Activated naive CD4-positive, alpha-beta T cell treated with anti-CD3 and anti-CD28 coated beads, Interleukin-2, amount 50 U/mL, for 24 hours (primary cell): ENCODE measurements at regions not wholly inside any gene's neighbourhood (a gene's known extent, or its start where the extent isn't known, plus 50 kb on each side); places are given as distances from the start of the nearest gene placed in this dataset.

Source experiments
- H3K27ac Mint-ChIP-seq: one replicate; pipeline ENCODE4 v1.8.0; 2021; ENCODE audit warnings: mild to moderate bottlenecking, mixed read lengths
- H3K27me3 Mint-ChIP-seq: one replicate; pipeline ENCODE4 v1.8.0; 2021; ENCODE audit warnings: mixed read lengths
- H3K36me3 Mint-ChIP-seq: one replicate; pipeline ENCODE4 v1.8.0; 2021; ENCODE audit warnings: mixed read lengths
- H3K4me1 Mint-ChIP-seq: one replicate; pipeline ENCODE4 v1.8.0; 2021; ENCODE audit warnings: mixed read lengths
- H3K4me3 Mint-ChIP-seq: one replicate; pipeline ENCODE4 v1.8.0; 2021; ENCODE audit warnings: mild to moderate bottlenecking, mixed read lengths
- H3K9me3 Mint-ChIP-seq: one replicate; pipeline ENCODE4 v1.8.0; 2021; ENCODE audit warnings: mixed read lengths

- Mint-ChIP-seq H3K36me3 (no peaks in the 10 kb centered on the region), H3K27ac (no peak overlapping the region), H3K9me3 (no peaks in the 10 kb centered on the region), H3K4me1 (peaks cover 21% of the 10 kb centered on the region), H3K27me3 (peaks cover 25% of the 10 kb centered on the region), H3K4me3 (peak overlapping the region; percentile 7)
Observed at GRCh38 chr18:46332286-46332801, 228.2 kb downstream of the HAUS1 start.

- peaks cover 29% of the 10 kb centered on the region for H3K27me3 Mint-ChIP-seq
- peaks cover 21% of the 10 kb centered on the region for H3K4me1 Mint-ChIP-seq
- H3K4me3 Mint-ChIP-seq = peak overlapping the region; percentile 58
- H3K36me3 Mint-ChIP-seq = no peaks in the 10 kb centered on the region
- no peak overlapping the region for H3K27ac Mint-ChIP-seq
- no peaks in the 10 kb centered on the region for H3K9me3 Mint-ChIP-seq
Observed at GRCh38 chr18:46332921-46333341, 228.7 kb downstream of the HAUS1 start.

DNA sequence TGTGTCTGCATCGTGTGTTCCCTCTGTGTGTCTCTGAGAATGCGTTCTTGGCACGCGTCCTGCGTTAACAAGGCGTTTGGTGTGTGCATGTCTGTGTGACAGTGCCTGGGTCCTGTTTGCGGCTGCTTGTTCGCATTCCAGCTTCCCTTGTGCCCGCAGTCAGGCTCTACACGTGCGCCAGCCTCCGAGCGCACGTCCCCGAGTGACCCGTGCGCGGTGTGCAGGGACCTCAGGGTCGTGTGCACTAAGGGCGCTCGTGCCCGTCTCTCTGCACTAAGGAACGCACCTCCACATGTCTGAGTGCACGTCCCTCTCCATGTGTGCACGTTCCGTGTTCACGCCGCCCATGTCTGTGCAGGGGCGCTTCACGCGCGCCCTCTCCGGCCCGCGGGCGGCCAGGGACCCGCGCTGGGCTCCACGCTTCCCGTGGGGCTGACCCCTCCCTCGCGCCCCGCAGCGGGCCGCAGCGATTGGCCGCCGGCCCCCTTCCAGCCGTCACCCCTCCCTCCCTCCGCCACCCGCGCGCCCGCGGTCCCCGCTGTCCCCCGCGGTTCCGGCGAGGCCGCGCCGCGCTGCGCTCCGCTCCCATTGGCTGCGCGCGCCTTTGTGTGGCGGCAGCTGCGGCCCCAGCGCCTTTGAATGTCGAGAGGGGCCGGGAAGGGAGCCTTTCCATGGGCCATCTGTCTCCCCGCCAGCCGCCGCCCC is 229.4 kb downstream of the HAUS1 start:
- Mint-ChIP-seq H3K4me1 (peaks cover 21% of the 10 kb centered on the region), H3K27ac (no peak overlapping the region), H3K27me3 (peaks cover 33% of the 10 kb centered on the region), H3K9me3 (no peaks in the 10 kb centered on the region), H3K36me3 (no peaks in the 10 kb centered on the region), H3K4me3 (peak overlapping the region; percentile 58)

GRCh38 chr18:46334868-46335281 is 230.7 kb downstream of the HAUS1 start:
- Mint-ChIP-seq H3K4me1 (peaks cover 25% of the 10 kb centered on the region), H3K27me3 (peaks cover 33% of the 10 kb centered on the region), H3K9me3 (no peaks in the 10 kb centered on the region), H3K36me3 (no peaks in the 10 kb centered on the region), H3K27ac (no peak overlapping the region), H3K4me3 (peak overlapping the region; percentile 84)

GRCh38 chr18:46335534-46336101 is 231.4 kb downstream of the HAUS1 start:
- Mint-ChIP-seq H3K4me3 (peak overlapping the region; percentile 84), H3K9me3 (no peaks in the 10 kb centered on the region), H3K4me1 (peaks cover 25% of the 10 kb centered on the region), H3K36me3 (no peaks in the 10 kb centered on the region), H3K27me3 (peaks cover 30% of the 10 kb centered on the region), H3K27ac (no peak overlapping the region)

- no peaks in the 10 kb centered on the region for H3K9me3 Mint-ChIP-seq
- no peaks in the 10 kb centered on the region for H3K36me3 Mint-ChIP-seq
- H3K27ac Mint-ChIP-seq = peak overlapping the region; percentile 24
- peak overlapping the region; percentile 84 for H3K4me3 Mint-ChIP-seq
- H3K4me1 Mint-ChIP-seq = peaks cover 25% of the 10 kb centered on the region
- H3K27me3 Mint-ChIP-seq = peaks cover 30% of the 10 kb centered on the region
Observed at GRCh38 chr18:46336278-46337111, 232.3 kb downstream of the HAUS1 start.

DNA sequence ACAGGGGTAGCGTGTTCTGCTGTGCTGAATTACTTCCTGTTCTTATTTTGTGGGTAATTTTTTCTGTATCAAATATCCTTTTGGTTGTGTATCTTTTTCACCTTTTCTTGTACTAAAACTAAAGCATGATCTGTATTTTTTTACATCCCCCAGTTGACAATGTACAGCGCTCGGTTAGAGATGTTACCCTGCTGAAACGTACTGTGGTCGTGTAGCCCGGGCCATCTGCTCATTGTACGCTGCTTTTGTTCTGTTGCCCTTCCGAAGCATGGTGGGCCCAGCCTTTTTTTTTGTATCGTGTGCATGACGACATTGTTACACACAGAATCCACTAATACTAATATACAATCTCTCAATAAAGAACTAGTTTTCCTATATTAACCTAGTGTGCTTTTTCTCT is 233.1 kb downstream of the HAUS1 start:
- no peak overlapping the region for H3K4me3 Mint-ChIP-seq
- H3K27ac Mint-ChIP-seq = no peak overlapping the region
- H3K27me3 Mint-ChIP-seq = peaks cover 28% of the 10 kb centered on the region
- no peaks in the 10 kb centered on the region for H3K36me3 Mint-ChIP-seq
- no peaks in the 10 kb centered on the region for H3K9me3 Mint-ChIP-seq
- H3K4me1 Mint-ChIP-seq = peaks cover 25% of the 10 kb centered on the region

DNA sequence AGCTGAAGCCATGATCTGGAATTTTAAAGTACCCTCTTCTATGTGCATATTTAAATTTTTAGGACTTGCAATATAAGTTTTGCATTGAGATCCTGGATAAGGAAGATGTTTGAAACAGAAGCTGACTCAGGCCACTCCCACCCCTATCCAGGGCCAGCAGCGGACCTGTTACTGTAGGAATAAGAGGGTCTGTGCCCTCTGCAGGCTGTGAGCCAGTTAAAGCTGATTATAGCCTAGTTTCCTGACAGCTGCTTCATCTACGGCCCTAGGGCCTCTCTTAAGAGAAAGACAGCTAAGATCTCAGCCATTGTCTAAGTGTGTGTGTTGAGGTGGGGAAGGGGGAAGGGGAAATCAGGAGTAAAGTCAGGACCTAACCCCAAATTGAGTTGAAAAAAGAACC is 234.0 kb downstream of the HAUS1 start:
- no peak overlapping the region for H3K27ac Mint-ChIP-seq
- peaks cover 24% of the 10 kb centered on the region for H3K27me3 Mint-ChIP-seq
- H3K4me1 Mint-ChIP-seq = peaks cover 27% of the 10 kb centered on the region

GRCh38 chr18:46338766-46339165 is 234.6 kb downstream of the HAUS1 start:
- H3K27ac Mint-ChIP-seq = no peak overlapping the region
- peaks cover 32% of the 10 kb centered on the region for H3K4me1 Mint-ChIP-seq
- no peaks in the 10 kb centered on the region for H3K36me3 Mint-ChIP-seq
- H3K9me3 Mint-ChIP-seq = no peaks in the 10 kb centered on the region
- H3K27me3 Mint-ChIP-seq = peaks cover 24% of the 10 kb centered on the region
- no peak overlapping the region for H3K4me3 Mint-ChIP-seq

More for the DNA sequence above, 234.0 kb downstream of the HAUS1 start:
- no peak overlapping the region for H3K4me3 Mint-ChIP-seq
- H3K36me3 Mint-ChIP-seq = no peaks in the 10 kb centered on the region
- H3K9me3 Mint-ChIP-seq = no peaks in the 10 kb centered on the region

- Mint-ChIP-seq H3K27ac (no peak overlapping the region), H3K36me3 (no peaks in the 10 kb centered on the region), H3K4me3 (no peak overlapping the region), H3K27me3 (peaks cover 13% of the 10 kb centered on the region), H3K9me3 (no peaks in the 10 kb centered on the region), H3K4me1 (peaks cover 35% of the 10 kb centered on the region)
Observed at GRCh38 chr18:46340716-46341115, 236.5 kb downstream of the HAUS1 start.

GRCh38 chr18:46341986-46342525 is 237.9 kb downstream of the HAUS1 start:
- Mint-ChIP-seq H3K4me3 (no peak overlapping the region), H3K9me3 (no peaks in the 10 kb centered on the region), H3K27me3 (peaks cover 8% of the 10 kb centered on the region), H3K4me1 (peaks cover 35% of the 10 kb centered on the region), H3K27ac (no peak overlapping the region), H3K36me3 (no peaks in the 10 kb centered on the region)

DNA sequence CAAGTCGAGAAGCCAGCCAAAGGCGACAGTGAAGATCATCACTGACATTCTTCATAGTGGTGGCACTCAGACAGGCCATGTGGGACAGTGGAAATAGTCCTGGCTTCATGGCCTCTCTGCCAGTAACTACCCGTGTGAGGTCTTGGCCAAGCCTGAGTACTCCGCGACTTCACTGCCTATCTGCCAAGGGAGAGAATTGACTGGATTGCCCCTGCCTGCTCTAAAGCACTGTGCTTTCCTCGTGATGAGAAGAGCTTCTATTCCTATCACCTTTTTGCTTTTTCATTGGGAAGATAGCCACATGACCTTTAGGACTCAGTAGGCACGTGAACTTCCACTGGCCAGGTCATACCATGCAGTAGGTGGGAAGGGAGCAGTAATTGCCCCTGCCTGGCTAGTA is 239.3 kb downstream of the HAUS1 start:
- Mint-ChIP-seq H3K36me3 (no peaks in the 10 kb centered on the region), H3K27ac (peak overlapping the region; percentile 53), H3K27me3 (no peaks in the 10 kb centered on the region), H3K4me1 (peaks cover 35% of the 10 kb centered on the region), H3K9me3 (no peaks in the 10 kb centered on the region), H3K4me3 (no peak overlapping the region)

GRCh38 chr18:46343931-46344372 is 239.8 kb downstream of the HAUS1 start:
- Mint-ChIP-seq H3K27ac (no peak overlapping the region), H3K4me1 (peaks cover 32% of the 10 kb centered on the region), H3K36me3 (no peaks in the 10 kb centered on the region), H3K27me3 (no peaks in the 10 kb centered on the region), H3K9me3 (no peaks in the 10 kb centered on the region), H3K4me3 (no peak overlapping the region)

DNA sequence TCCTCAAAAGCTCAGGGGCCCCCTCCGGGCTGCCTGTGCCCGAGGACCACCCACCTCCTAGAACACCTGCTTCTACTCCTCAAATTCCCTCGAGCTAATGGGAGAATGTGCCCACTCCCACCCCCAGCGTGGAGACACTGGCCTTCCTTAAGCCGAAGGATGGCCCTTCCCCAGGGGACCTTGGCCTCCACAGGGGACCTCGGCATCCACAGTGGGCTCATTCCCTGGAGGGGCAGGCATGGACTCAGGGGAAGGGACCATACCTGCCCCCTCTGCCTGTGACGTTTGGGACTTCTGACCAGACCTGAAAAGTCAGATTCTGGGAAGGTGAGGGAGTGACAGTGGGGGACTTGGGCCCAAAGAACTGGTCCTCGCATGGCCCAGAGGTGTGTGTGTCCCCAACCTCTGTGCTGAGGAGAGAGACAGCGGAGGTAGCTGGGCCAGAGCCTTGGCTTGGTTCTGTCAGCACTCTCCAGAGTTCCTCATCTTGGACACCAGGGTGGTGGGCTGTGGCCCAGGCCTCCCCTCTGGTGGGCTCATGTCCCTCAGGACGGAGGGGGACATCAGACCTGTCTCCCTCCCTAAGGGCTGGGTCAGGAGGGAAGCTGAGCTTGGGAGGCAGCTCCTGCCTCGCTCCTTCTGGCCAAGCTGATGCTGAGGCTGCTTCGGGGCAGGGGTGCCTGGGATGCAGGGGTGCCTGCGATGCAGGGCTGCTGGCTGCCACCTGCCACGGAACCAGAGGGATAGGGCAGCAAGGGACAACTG is 240.4 kb downstream of the HAUS1 start:
- Mint-ChIP-seq H3K27ac (peak overlapping the region; percentile 55), H3K9me3 (no peaks in the 10 kb centered on the region), H3K36me3 (no peaks in the 10 kb centered on the region), H3K27me3 (no peaks in the 10 kb centered on the region), H3K4me1 (peaks cover 31% of the 10 kb centered on the region), H3K4me3 (no peak overlapping the region)

DNA sequence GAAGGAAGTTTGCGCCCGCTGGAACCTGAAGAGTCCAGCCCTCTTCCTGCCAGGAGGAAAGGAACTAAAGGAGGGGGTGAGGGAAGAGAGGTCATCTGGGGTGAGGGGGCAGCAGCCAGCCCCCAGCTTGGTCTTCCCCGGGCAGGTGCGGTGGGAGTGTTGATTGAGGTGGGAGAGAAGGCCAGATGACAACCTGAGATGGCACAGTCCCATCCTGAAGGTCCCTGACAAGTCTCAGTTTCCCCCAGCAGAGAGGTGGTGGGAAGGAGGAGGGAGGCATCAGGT is 240.9 kb downstream of the HAUS1 start:
- H3K4me1 Mint-ChIP-seq = peaks cover 31% of the 10 kb centered on the region
- no peaks in the 10 kb centered on the region for H3K27me3 Mint-ChIP-seq
- no peaks in the 10 kb centered on the region for H3K36me3 Mint-ChIP-seq
- no peak overlapping the region for H3K27ac Mint-ChIP-seq
- no peaks in the 10 kb centered on the region for H3K9me3 Mint-ChIP-seq
- H3K4me3 Mint-ChIP-seq = no peak overlapping the region
